Keratinocyte (primary cell): ENCODE measurements at regions not wholly inside any gene's neighbourhood (a gene's known extent, or its start where the extent isn't known, plus 50 kb on each side); places are given as distances from the start of the nearest gene placed in this dataset.

ENCODE experiments used
- DNase-seq: peaks from one replicate; pipeline ENCODE4 v3.0.0-alpha.2; 2011; ENCODE audit warnings: low read depth, missing footprints, low spot score
- FAIRE-seq: peaks from 2 replicates; lab custom pipeline; 2011; peaks lifted over from hg19 to GRCh38; lab: Jason Lieb, UNC
- H2AFZ ChIP-seq: 2 replicates; pipeline ENCODE4 v1.6.0; 2012; ENCODE audit warnings: low read length, control low read depth, inconsistent platforms; ENCODE audit not compliant: control insufficient read depth
- H3K27ac ChIP-seq: 2 replicates; pipeline ENCODE4 v1.5.1; 2011; ENCODE audit warnings: low read length; ENCODE audit not compliant: control insufficient read depth, insufficient read depth
- H3K27me3 ChIP-seq: 3 replicates; pipeline ENCODE4 v1.6.0; 2011; ENCODE audit warnings: low read length; ENCODE audit not compliant: control insufficient read depth, insufficient read depth; ENCODE audit errors: extremely low read depth
- H3K36me3 ChIP-seq, 2 experiments: 2 replicates in 1 of 2; 3 replicates in 1 of 2; pipeline ENCODE4 v1.5.1; 2011; ENCODE audit warnings: low read length in 2 of 2, mild to moderate bottlenecking in 1 of 2; ENCODE audit not compliant: control insufficient read depth in 2 of 2, insufficient read depth in 2 of 2; ENCODE audit errors: extremely low read depth in 1 of 2
- H3K4me1 ChIP-seq: 3 replicates; pipeline ENCODE4 v1.5.1; 2011; ENCODE audit warnings: low read length; ENCODE audit not compliant: control insufficient read depth, insufficient read depth; ENCODE audit errors: extremely low read depth
- H3K4me2 ChIP-seq: 3 replicates; pipeline ENCODE4 v1.6.0; 2011; ENCODE audit warnings: low read depth, low read length; ENCODE audit not compliant: control insufficient read depth, insufficient read depth; ENCODE audit errors: extremely low read depth
- H3K4me3 ChIP-seq, 3 experiments: fragments of 200-600 bp in 1 of 3; sonication (generic) in 1 of 3; 2 replicates in 2 of 3; 3 replicates in 1 of 3; pipeline ENCODE4 v1.5.1; 2011 to 2016; ENCODE audit warnings: low read length in 3 of 3, mild to moderate bottlenecking in 3 of 3, control low read depth in 2 of 3, inconsistent platforms in 1 of 3, low read depth in 1 of 3, mixed read lengths in 1 of 3, mixed run types in 1 of 3, moderate library complexity in 1 of 3; ENCODE audit not compliant: control insufficient read depth in 2 of 3, insufficient read depth in 2 of 3; ENCODE audit errors: extremely low read depth in 1 of 3
- H3K79me2 ChIP-seq: 2 replicates; pipeline ENCODE4 v1.6.0; 2012; ENCODE audit warnings: low read length; ENCODE audit not compliant: control insufficient read depth, insufficient read depth
- H3K9ac ChIP-seq: 3 replicates; pipeline ENCODE4 v1.6.0; 2011; ENCODE audit warnings: low read length; ENCODE audit not compliant: control insufficient read depth, insufficient read depth; ENCODE audit errors: extremely low read depth
- H3K9me1 ChIP-seq: 3 replicates; pipeline ENCODE4 v1.6.0; 2011; ENCODE audit warnings: low read length; ENCODE audit not compliant: control insufficient read depth, insufficient read depth; ENCODE audit errors: extremely low read depth
- H3K9me3 ChIP-seq: 2 replicates; pipeline ENCODE4 v1.5.1; 2012; ENCODE audit warnings: low read depth, low read length; ENCODE audit not compliant: control insufficient read depth
- H4K20me1 ChIP-seq: 3 replicates; pipeline ENCODE4 v1.6.0; 2011; ENCODE audit warnings: low read length; ENCODE audit not compliant: control insufficient read depth, insufficient read depth; ENCODE audit errors: extremely low read depth
- EZH2 ChIP-seq: IDR thresholded peaks from one replicate; pipeline ENCODE4 v1.6.1; 2012; ENCODE audit warnings: inconsistent platforms, mild to moderate bottlenecking, low read length, moderate library complexity
- dilution Hi-C: fragments of 300-500 bp; cut with MboI; formaldehyde crosslinking; loops from one replicate; pipeline ENCODE4 v1.7.0; 2020; ENCODE audit warnings: low sequenced_read_pairs; ENCODE audit not compliant: extremely low pct_ligation_motif_present
- TF ChIP-seq, protein P1 (sequence below), 3 experiments: IDR thresholded peaks in 1 of 3; conservative IDR thresholded peaks in 1 of 3; optimal IDR thresholded peaks in 1 of 3; 2 replicates in 2 of 3; 3 replicates in 1 of 3; pipeline versions ENCODE3 to v1.5.1; 2011; ENCODE audit warnings: low read length in 3 of 3, mild to moderate bottlenecking in 3 of 3, moderate library complexity in 2 of 3, control low read depth in 1 of 3, inconsistent platforms in 1 of 3; ENCODE audit not compliant: insufficient read depth in 2 of 3; ENCODE audit errors: extremely low read depth in 1 of 3

- DNase-seq (no peak), FAIRE-seq (no peak)
- H3K4me1 ChIP-seq = no peaks in the 10 kb centered on the region
- no peak overlapping the region for H3K4me2 ChIP-seq
- no peaks in the 10 kb centered on the region for H3K9me1 ChIP-seq
- no peaks in the 10 kb centered on the region for H3K27me3 ChIP-seq
- dilution Hi-C loops = no loop called here
- no peak overlapping the region for H3K9ac ChIP-seq
- H3K4me3 ChIP-seq = no peak overlapping the region
- H3K79me2 ChIP-seq = no peaks in the 10 kb centered on the region
- no peaks in the 10 kb centered on the region for H3K36me3 ChIP-seq
- H3K9me3 ChIP-seq = no peaks in the 10 kb centered on the region
- H4K20me1 ChIP-seq = no peaks in the 10 kb centered on the region
- H2AFZ ChIP-seq = no peak overlapping the region
- TF ChIP-seq, protein P1, sequence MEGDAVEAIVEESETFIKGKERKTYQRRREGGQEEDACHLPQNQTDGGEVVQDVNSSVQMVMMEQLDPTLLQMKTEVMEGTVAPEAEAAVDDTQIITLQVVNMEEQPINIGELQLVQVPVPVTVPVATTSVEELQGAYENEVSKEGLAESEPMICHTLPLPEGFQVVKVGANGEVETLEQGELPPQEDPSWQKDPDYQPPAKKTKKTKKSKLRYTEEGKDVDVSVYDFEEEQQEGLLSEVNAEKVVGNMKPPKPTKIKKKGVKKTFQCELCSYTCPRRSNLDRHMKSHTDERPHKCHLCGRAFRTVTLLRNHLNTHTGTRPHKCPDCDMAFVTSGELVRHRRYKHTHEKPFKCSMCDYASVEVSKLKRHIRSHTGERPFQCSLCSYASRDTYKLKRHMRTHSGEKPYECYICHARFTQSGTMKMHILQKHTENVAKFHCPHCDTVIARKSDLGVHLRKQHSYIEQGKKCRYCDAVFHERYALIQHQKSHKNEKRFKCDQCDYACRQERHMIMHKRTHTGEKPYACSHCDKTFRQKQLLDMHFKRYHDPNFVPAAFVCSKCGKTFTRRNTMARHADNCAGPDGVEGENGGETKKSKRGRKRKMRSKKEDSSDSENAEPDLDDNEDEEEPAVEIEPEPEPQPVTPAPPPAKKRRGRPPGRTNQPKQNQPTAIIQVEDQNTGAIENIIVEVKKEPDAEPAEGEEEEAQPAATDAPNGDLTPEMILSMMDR (optimal IDR thresholded peaks at IDR 0.05 in 1 of 3, IDR thresholded peaks at IDR 0.05 in 1 of 3, conservative IDR thresholded peaks at IDR 0.05 in 1 of 3; ENCODE audit: extremely low read depth in 1 of 3, insufficient read depth in 2 of 3, low read length in 3 of 3) = no peak
- TF ChIP-seq EZH2 = no peak
- H3K27ac ChIP-seq = no peak overlapping the region
These were observed 228.6 kb upstream of the BCOR start for GRCh38 chrX:40326186-40326965.

DNA sequence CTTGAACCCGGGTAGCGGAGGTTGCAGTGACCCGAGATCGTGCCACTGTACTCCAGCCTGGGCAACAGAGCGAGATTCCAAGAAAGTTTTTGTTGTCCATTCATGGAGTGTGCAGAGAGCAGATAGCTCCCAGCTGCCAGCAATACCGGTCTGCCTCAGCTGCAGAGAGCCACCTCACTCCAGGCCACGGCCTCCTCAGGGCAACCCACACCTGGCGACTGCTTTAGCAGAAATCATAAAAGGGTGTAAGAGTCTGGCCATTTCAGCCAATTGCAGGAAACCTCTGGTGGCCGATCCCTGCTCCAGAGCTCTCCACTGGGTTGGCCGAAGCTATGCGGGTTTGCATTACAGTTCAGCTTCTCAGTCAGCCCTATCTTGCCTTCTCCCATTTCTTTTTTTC, 227.4 kb upstream of the BCOR start:
- Histone ChIP-seq H3K9me1 (no peaks in the 10 kb centered on the region), H3K4me2 (no peak overlapping the region), H3K4me1 (no peaks in the 10 kb centered on the region), H2AFZ (no peak overlapping the region), H3K9me3 (no peaks in the 10 kb centered on the region), H4K20me1 (no peaks in the 10 kb centered on the region), H3K9ac (no peak overlapping the region), H3K27ac (no peak overlapping the region), H3K4me3 (no peak overlapping the region), H3K36me3 (no peaks in the 10 kb centered on the region), H3K27me3 (no peaks in the 10 kb centered on the region), H3K79me2 (no peaks in the 10 kb centered on the region)
- no peak for DNase-seq
- no peak for TF ChIP-seq EZH2
- TF ChIP-seq, protein P1 (optimal IDR thresholded peaks at IDR 0.05 in 1 of 3, IDR thresholded peaks at IDR 0.05 in 1 of 3, conservative IDR thresholded peaks at IDR 0.05 in 1 of 3; ENCODE audit: extremely low read depth in 1 of 3, insufficient read depth in 2 of 3, low read length in 3 of 3) = no peak
- FAIRE-seq = no peak
- dilution Hi-C loops = no loop called here
